ENCODE measurements at regions not wholly inside any gene's neighbourhood (a gene's known extent, or its start where the extent isn't known, plus 50 kb on each side); places are given as distances from the start of the nearest gene placed in this dataset.

- DNase-seq (ENCODE audit: low spot score), result no peak
Observed at GRCh38 chr9:17970277-17970676, 391.4 kb downstream of the SH3GL2 start.

- DNase-seq (ENCODE audit: low spot score), result no peak
Observed at GRCh38 chr9:17978773-17979172, 399.9 kb downstream of the SH3GL2 start.

GRCh38 chr9:17986595-17986994 is 407.7 kb downstream of the SH3GL2 start:
- DNase-seq (ENCODE audit: low spot score), result no peak

GRCh38 chr9:17987189-17987588 is 408.3 kb downstream of the SH3GL2 start:
- DNase-seq (ENCODE audit: low spot score), result no peak

- no peak for DNase-seq (ENCODE audit: low spot score)
Observed at GRCh38 chr9:17988489-17988888, 409.6 kb downstream of the SH3GL2 start.

GRCh38 chr9:17990602-17991001 is 411.7 kb downstream of the SH3GL2 start:
- no peak for DNase-seq (ENCODE audit: low spot score)

- no peak for DNase-seq (ENCODE audit: low spot score)
Observed at GRCh38 chr9:17993024-17993423, 414.2 kb downstream of the SH3GL2 start.

GRCh38 chr9:17994695-17995425 is 416.0 kb downstream of the SH3GL2 start:
- DNase-seq (ENCODE audit: low spot score), result no peak

- DNase-seq (ENCODE audit: low spot score), result no peak
Observed at GRCh38 chr9:17996728-17997127, 417.9 kb downstream of the SH3GL2 start.

- no peak for DNase-seq (ENCODE audit: low spot score)
Observed at GRCh38 chr9:18002718-18003438, 424.0 kb downstream of the SH3GL2 start.

GRCh38 chr9:18006591-18006990 is 427.7 kb downstream of the SH3GL2 start:
- no peak for DNase-seq (ENCODE audit: low spot score)

GRCh38 chr9:18007621-18008020 is 428.8 kb downstream of the SH3GL2 start:
- no peak for DNase-seq (ENCODE audit: low spot score)

- DNase-seq (ENCODE audit: low spot score), result no peak
Observed at GRCh38 chr9:18009902-18010301, 431.0 kb downstream of the SH3GL2 start.

- DNase-seq (ENCODE audit: low spot score), result no peak
Observed at GRCh38 chr9:18010492-18010891, 431.6 kb downstream of the SH3GL2 start.

GRCh38 chr9:18012170-18012569 is 433.3 kb downstream of the SH3GL2 start:
- no peak for DNase-seq (ENCODE audit: low spot score)

GRCh38 chr9:18014556-18014955 is 435.7 kb downstream of the SH3GL2 start:
- DNase-seq (ENCODE audit: low spot score), result no peak

- DNase-seq (ENCODE audit: low spot score), result no peak
Observed at GRCh38 chr9:18015116-18015515, 436.2 kb downstream of the SH3GL2 start.

GRCh38 chr9:18017136-18017535 is 438.3 kb downstream of the SH3GL2 start:
- DNase-seq (ENCODE audit: low spot score), result no peak

- DNase-seq (ENCODE audit: low spot score), result no peak
Observed at GRCh38 chr9:18018221-18018620, 439.4 kb downstream of the SH3GL2 start.

- no peak for DNase-seq (ENCODE audit: low spot score)
Observed at GRCh38 chr9:18018661-18019060, 439.8 kb downstream of the SH3GL2 start.

GRCh38 chr9:18020121-18020745 is 441.4 kb downstream of the SH3GL2 start:
- no peak for DNase-seq (ENCODE audit: low spot score)

GRCh38 chr9:18022642-18023041 is 443.8 kb downstream of the SH3GL2 start:
- no peak for DNase-seq (ENCODE audit: low spot score)

- DNase-seq (ENCODE audit: low spot score), result no peak
Observed at GRCh38 chr9:18023332-18023731, 444.5 kb downstream of the SH3GL2 start.
